HEK293 (cell line): ENCODE measurements at regions not wholly inside any gene's neighbourhood (a gene's known extent, or its start where the extent isn't known, plus 50 kb on each side); places are given as distances from the start of the nearest gene placed in this dataset.

Source experiments
- CTCF ChIP-seq: fragments of 450-650 bp; formaldehyde crosslinking; IDR thresholded peaks from 2 replicates; pipeline ENCODE4 v1.5.1; 2016; ENCODE audit warnings: missing biosample characterization, missing genetic modification characterization
- MYNN ChIP-seq: fragments of 450-650 bp; formaldehyde crosslinking; IDR thresholded peaks from 2 replicates; pipeline ENCODE4 v1.5.1; 2016; ENCODE audit warnings: missing biosample characterization, missing genetic modification characterization, borderline replicate concordance
- REST ChIP-seq: fragments of 450-650 bp; formaldehyde crosslinking; IDR thresholded peaks from 2 replicates; pipeline ENCODE4 v1.5.1; 2016; ENCODE audit warnings: missing biosample characterization, missing genetic modification characterization
- TRIM28 ChIP-seq: IDR thresholded peaks from 2 replicates; pipeline ENCODE4 v1.6.1; 2011; ENCODE audit warnings: low read length, control low read depth, borderline replicate concordance
- ZBTB10 ChIP-seq: fragments of 450-650 bp; formaldehyde crosslinking; IDR thresholded peaks from 2 replicates; pipeline ENCODE4 v1.5.1; 2016; ENCODE audit warnings: missing biosample characterization, missing genetic modification characterization
- ZNF26 ChIP-seq: fragments of 450-650 bp; formaldehyde crosslinking; IDR thresholded peaks from 2 replicates; pipeline ENCODE4 v1.5.1; 2016; ENCODE audit warnings: missing biosample characterization, missing genetic modification characterization
- ZNF292 ChIP-seq: fragments of 450-650 bp; formaldehyde crosslinking; IDR thresholded peaks from 2 replicates; pipeline ENCODE4 v1.5.1; 2016; ENCODE audit warnings: low read depth, missing biosample characterization, missing genetic modification characterization, borderline replicate concordance
- ZNF350 ChIP-seq: fragments of 450-650 bp; formaldehyde crosslinking; IDR thresholded peaks from 2 replicates; pipeline ENCODE4 v1.5.0; 2017; ENCODE audit warnings: missing biosample characterization, mild to moderate bottlenecking, missing genetic modification characterization

GRCh38 chr1:224541901-224542630 is 74.1 kb upstream of the CNIH3 start:
- TF ChIP-seq CTCF (tag by site-specific recombination) (no peak), ZNF26 (tag by site-specific recombination) (no peak), REST (tag by site-specific recombination) (no peak), ZNF292 (no peak), MYNN (tag by site-specific recombination) (no peak), ZBTB10 (tag by site-specific recombination) (no peak), ZNF350 (tag by site-specific recombination) (no peak), TRIM28 (no peak)
